ENCODE measurements at regions not wholly inside any gene's neighbourhood (a gene's known extent, or its start where the extent isn't known, plus 50 kb on each side); places are given as distances from the start of the nearest gene placed in this dataset.

- DNase-seq (ENCODE audit: extremely low read depth, low read depth) = no peak
Observed at GRCh38 chr2:145038041-145038525, 518.2 kb upstream of the ZEB2 start.

GRCh38 chr2:145036421-145037011, 516.6 kb upstream of the ZEB2 start:
- DNase-seq (ENCODE audit: extremely low read depth, low read depth) = no peak
- no peak for TF ChIP-seq CTCF (IDR thresholded peaks at IDR 0.05; ENCODE audit: low read depth, low read length, missing control alignments)
- H3K4me3 ChIP-seq (replicated peaks; ENCODE audit: low read depth, low read length) = no peak overlapping the region

More at GRCh38 chr2:145038041-145038525, 518.2 kb upstream of the ZEB2 start:
- TF ChIP-seq CTCF (IDR thresholded peaks at IDR 0.05; ENCODE audit: low read depth, low read length, missing control alignments) = no peak
- no peak overlapping the region for H3K4me3 ChIP-seq (replicated peaks; ENCODE audit: low read depth, low read length)

- no peak for TF ChIP-seq CTCF (IDR thresholded peaks at IDR 0.05; ENCODE audit: low read depth, low read length, missing control alignments)
- DNase-seq (ENCODE audit: extremely low read depth, low read depth) = no peak
- H3K4me3 ChIP-seq (replicated peaks; ENCODE audit: low read depth, low read length) = no peak overlapping the region
Observed at GRCh38 chr2:145034511-145034910, 514.6 kb upstream of the ZEB2 start.

- no peak for DNase-seq (ENCODE audit: extremely low read depth, low read depth)
- H3K4me3 ChIP-seq (replicated peaks; ENCODE audit: low read depth, low read length) = no peak overlapping the region
- no peak for TF ChIP-seq CTCF (IDR thresholded peaks at IDR 0.05; ENCODE audit: low read depth, low read length, missing control alignments)
Observed at GRCh38 chr2:145033438-145033837, 513.5 kb upstream of the ZEB2 start.

GRCh38 chr2:145032791-145033190, 512.9 kb upstream of the ZEB2 start:
- H3K4me3 ChIP-seq (replicated peaks; ENCODE audit: low read depth, low read length) = no peak overlapping the region
- DNase-seq (ENCODE audit: extremely low read depth, low read depth) = no peak
- no peak for TF ChIP-seq CTCF (IDR thresholded peaks at IDR 0.05; ENCODE audit: low read depth, low read length, missing control alignments)

- DNase-seq (ENCODE audit: extremely low read depth, low read depth) = no peak
- H3K4me3 ChIP-seq (replicated peaks; ENCODE audit: low read depth, low read length) = no peak overlapping the region
- no peak for TF ChIP-seq CTCF (IDR thresholded peaks at IDR 0.05; ENCODE audit: low read depth, low read length, missing control alignments)
Observed at GRCh38 chr2:145029873-145030272, 510.0 kb upstream of the ZEB2 start.

GRCh38 chr2:145029081-145029480, 509.2 kb upstream of the ZEB2 start:
- no peak for TF ChIP-seq CTCF (IDR thresholded peaks at IDR 0.05; ENCODE audit: low read depth, low read length, missing control alignments)
- DNase-seq (ENCODE audit: extremely low read depth, low read depth) = no peak
- H3K4me3 ChIP-seq (replicated peaks; ENCODE audit: low read depth, low read length) = no peak overlapping the region

All from HFF-Myc (cell line).